RCC 7860 (cell line): ENCODE measurements at regions not wholly inside any gene's neighbourhood (a gene's known extent, or its start where the extent isn't known, plus 50 kb on each side); places are given as distances from the start of the nearest gene placed in this dataset.
"Not testable (repeated sequence)": the region's sequence is repeated elsewhere in the genome, so short reads cannot be mapped to it uniquely, and the experiment has no call there.

Experiments
- DNase-seq: peaks from one replicate; pipeline ENCODE4 v3.0.0-alpha.2; 2015; ENCODE audit warnings: low spot score
- FAIRE-seq: peaks from 2 replicates; lab custom pipeline; 2012; peaks lifted over from hg19 to GRCh38; lab: Jason Lieb, UNC

GRCh38 chr18:22789052-22789451 lies 144.1 kb upstream of the RBBP8 start:
- FAIRE-seq: no peak
- DNase-seq: no peak

GRCh38 chr18:22789600-22789999 lies 143.5 kb upstream of the RBBP8 start:
- DNase-seq (no peak), FAIRE-seq (no peak)

- DNase-seq (no peak), FAIRE-seq (no peak)
Measured at GRCh38 chr18:22790545-22791309, 142.4 kb upstream of the RBBP8 start.

- no peak for FAIRE-seq
- DNase-seq: no peak
Measured at GRCh38 chr18:22791310-22791610, 141.9 kb upstream of the RBBP8 start.

GRCh38 chr18:22796113-22796512 lies 137.0 kb upstream of the RBBP8 start:
- DNase-seq (no peak), FAIRE-seq (no peak)

GRCh38 chr18:22800551-22800951 lies 132.6 kb upstream of the RBBP8 start:
- FAIRE-seq (no peak), DNase-seq (no peak)

- DNase-seq (peak; percentile 21), FAIRE-seq (peak; percentile 29)
Measured at GRCh38 chr18:22813648-22814328, 119.3 kb upstream of the RBBP8 start.

GRCh38 chr18:22814329-22814703 lies 118.8 kb upstream of the RBBP8 start:
- DNase-seq: no peak
- FAIRE-seq: no peak

- no peak for FAIRE-seq
Measured at GRCh38 chr18:22816266-22817176, 116.6 kb upstream of the RBBP8 start.

GRCh38 chr18:22817844-22818243 lies 115.3 kb upstream of the RBBP8 start:
- DNase-seq (no peak), FAIRE-seq (no peak)

More at GRCh38 chr18:22816266-22817176, 116.6 kb upstream of the RBBP8 start:
- no peak for DNase-seq

- FAIRE-seq: peak; percentile 44
Measured at GRCh38 chr18:22822024-22822423, 111.1 kb upstream of the RBBP8 start.

GRCh38 chr18:22822841-22823508 lies 110.2 kb upstream of the RBBP8 start:
- FAIRE-seq (no peak), DNase-seq (no peak)

More at GRCh38 chr18:22822024-22822423, 111.1 kb upstream of the RBBP8 start:
- peak; percentile 52 for DNase-seq

- DNase-seq (no peak), FAIRE-seq (no peak)
Measured at GRCh38 chr18:22826726-22827125, 106.4 kb upstream of the RBBP8 start.

- FAIRE-seq: no peak
- no peak for DNase-seq
Measured at GRCh38 chr18:22827216-22827615, 105.9 kb upstream of the RBBP8 start.

GRCh38 chr18:22827741-22828140 lies 105.4 kb upstream of the RBBP8 start:
- no peak for FAIRE-seq
- peak; percentile 27 for DNase-seq

- DNase-seq: peak; percentile 87
- peak; percentile 72 for FAIRE-seq
Measured at GRCh38 chr18:22828171-22828570, 105.0 kb upstream of the RBBP8 start.

GRCh38 chr18:22828583-22828982 lies 104.5 kb upstream of the RBBP8 start:
- not testable (repeated sequence) for DNase-seq, FAIRE-seq

- FAIRE-seq (no peak), DNase-seq (no peak)
Measured at GRCh38 chr18:22829781-22830180, 103.3 kb upstream of the RBBP8 start.

- FAIRE-seq (no peak), DNase-seq (no peak)
Measured at GRCh38 chr18:22830511-22830910, 102.6 kb upstream of the RBBP8 start.

GRCh38 chr18:22831441-22831904 lies 101.7 kb upstream of the RBBP8 start:
- no peak for FAIRE-seq
- peak; percentile 49 for DNase-seq

GRCh38 chr18:22836932-22837331 lies 96.2 kb upstream of the RBBP8 start:
- DNase-seq (no peak), FAIRE-seq (no peak)
